ENCODE measurements at regions not wholly inside any gene's neighbourhood (a gene's known extent, or its start where the extent isn't known, plus 50 kb on each side); places are given as distances from the start of the nearest gene placed in this dataset.

DNA sequence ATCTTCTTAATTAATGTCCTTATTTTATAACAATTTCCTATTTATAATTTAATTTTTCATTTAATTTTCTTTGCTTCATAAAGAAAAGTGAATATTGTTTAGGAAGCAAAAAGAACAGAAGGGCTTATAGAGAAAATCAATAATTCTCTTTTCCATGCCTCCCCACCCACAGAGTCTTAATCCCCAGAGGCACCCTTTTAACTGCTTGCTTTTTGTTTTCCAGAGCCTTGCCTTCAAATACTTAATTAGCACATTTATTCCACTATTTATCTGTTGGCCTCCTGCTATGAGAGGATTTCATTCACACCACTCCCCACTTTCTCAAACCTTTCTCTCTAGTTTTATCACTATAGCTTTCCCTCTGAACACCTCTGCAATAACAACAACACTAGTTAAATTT, 373.6 kb downstream of the MBD2 start:
- TF ChIP-seq, protein P1, sequence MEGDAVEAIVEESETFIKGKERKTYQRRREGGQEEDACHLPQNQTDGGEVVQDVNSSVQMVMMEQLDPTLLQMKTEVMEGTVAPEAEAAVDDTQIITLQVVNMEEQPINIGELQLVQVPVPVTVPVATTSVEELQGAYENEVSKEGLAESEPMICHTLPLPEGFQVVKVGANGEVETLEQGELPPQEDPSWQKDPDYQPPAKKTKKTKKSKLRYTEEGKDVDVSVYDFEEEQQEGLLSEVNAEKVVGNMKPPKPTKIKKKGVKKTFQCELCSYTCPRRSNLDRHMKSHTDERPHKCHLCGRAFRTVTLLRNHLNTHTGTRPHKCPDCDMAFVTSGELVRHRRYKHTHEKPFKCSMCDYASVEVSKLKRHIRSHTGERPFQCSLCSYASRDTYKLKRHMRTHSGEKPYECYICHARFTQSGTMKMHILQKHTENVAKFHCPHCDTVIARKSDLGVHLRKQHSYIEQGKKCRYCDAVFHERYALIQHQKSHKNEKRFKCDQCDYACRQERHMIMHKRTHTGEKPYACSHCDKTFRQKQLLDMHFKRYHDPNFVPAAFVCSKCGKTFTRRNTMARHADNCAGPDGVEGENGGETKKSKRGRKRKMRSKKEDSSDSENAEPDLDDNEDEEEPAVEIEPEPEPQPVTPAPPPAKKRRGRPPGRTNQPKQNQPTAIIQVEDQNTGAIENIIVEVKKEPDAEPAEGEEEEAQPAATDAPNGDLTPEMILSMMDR (IDR thresholded peaks at IDR 0.05): no peak
- TF ChIP-seq POLR2A (IDR thresholded peaks at IDR 0.05): no peak

Data from lower leg skin (tissue), 3 donors.